GM19025 (cell line): ENCODE measurements at regions not wholly inside any gene's neighbourhood (a gene's known extent, or its start where the extent isn't known, plus 50 kb on each side); places are given as distances from the start of the nearest gene placed in this dataset.

Experiments
- ATAC-seq: cut with Tn5 transposase; IDR thresholded peaks from one replicate; pipeline ENCODE4 v1.9.1; 2021; ENCODE audit warnings: mild to moderate bottlenecking, low read depth, moderate library complexity; ENCODE audit not compliant: unreplicated experiment

DNA sequence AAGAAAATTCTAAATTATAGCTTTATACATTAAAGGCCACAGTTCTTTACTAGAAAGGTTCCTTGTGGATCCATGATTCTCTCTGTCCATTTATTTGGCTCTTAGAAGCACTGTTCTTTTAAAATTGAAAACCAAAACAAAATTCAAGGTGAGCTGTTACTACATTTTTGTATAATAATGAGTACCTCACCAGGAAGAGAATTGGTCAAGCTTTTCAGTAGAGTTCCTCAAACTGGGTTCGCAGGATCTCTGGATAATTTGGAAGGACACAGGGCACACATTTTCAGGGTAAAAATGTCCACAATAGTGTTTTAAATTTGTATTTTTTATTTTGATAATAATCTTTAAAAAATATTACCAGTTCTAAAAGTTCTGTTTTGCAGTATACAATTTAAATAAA, 93.0 kb downstream of the PPP1R3A start:
- ATAC-seq = no peak

DNA sequence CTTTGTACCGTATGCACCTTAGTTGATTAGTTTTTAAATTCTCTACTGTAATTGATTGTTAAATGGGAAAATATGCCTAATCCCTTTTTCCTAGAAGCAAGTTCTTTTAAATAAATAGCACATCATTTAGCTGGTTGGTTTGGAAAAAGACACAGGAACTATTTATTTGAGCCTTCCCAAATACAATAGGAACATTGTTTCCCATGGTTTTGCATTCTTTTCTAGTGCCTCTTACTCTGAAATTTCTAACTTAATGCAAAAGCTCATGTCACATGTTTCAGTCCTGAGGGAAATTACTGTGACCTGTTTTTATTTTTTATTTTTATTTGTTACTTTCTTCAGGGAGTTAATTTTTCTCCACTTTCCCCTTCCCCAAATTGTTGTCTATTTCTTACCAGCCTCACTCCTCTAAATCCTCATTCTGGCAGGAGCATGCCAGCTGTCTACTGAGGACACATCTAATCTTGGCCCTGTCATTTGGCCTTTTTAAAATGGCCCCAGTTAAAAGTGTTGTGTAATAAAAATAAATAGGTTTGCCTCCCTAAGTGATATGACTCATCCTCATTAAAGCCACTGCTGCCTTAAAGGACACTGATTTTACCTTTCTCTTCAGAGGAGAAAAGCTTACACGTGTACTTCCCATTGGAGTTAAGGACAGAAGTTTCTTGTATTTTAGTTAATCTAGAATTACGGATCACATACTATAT, 94.5 kb downstream of the PPP1R3A start:
- no peak for ATAC-seq

DNA sequence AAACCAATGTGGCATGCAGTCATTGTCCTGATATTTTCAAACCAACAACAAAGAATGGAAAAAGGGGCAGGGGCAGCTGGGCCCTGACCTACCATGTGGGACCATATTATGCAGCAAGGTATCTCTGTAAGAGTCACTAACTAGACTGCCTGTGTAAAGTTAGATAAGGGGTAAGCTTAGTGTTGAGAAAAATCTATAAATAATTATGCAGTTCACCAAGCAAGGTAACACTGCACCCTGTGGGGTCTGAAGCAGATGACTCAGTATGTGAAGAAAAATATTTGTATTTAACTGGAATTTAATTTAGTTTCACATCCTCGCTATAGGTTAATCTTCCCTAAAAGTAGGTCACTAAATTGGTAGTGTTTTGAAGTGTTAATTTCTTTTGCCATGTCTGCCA, 99.3 kb downstream of the PPP1R3A start:
- no peak for ATAC-seq

DNA sequence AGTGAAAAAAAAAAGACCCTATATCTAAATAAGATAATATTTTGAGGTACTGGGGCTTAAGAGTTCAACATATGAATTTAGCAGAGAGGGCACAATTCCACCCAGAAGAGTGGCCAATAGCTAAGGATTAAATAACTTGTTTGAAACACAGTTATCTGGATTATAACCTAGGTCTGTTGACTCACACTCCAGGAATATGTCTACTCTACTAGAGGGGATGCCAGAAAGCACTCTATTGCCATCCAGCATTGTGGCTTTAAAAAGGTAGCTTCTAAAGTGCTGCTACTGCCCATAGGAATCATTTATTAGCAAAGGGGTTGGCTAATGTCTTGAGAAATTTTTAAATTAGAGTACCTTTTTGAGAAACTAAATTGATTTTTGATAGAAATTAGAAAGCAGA, 102.2 kb downstream of the PPP1R3A start:
- no peak for ATAC-seq

DNA sequence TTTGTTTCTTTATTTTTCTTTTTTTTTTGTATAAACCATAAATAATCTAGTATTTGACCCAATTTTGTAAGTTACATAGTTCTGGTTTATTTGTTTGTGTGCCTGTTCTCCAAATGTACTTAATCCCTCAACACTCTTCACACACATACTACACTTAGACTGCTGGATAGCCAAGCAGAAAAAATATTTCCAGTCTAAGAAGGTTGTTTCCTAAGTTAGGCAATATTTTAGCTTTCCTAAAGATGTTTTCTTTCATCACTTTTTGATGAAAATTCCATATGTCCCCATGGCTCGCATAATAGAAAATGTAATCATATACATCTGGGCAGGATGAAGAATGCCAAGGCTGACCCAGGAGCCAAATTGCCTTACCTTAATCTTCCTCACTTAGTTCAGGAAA, 105.3 kb downstream of the PPP1R3A start:
- ATAC-seq = no peak

DNA sequence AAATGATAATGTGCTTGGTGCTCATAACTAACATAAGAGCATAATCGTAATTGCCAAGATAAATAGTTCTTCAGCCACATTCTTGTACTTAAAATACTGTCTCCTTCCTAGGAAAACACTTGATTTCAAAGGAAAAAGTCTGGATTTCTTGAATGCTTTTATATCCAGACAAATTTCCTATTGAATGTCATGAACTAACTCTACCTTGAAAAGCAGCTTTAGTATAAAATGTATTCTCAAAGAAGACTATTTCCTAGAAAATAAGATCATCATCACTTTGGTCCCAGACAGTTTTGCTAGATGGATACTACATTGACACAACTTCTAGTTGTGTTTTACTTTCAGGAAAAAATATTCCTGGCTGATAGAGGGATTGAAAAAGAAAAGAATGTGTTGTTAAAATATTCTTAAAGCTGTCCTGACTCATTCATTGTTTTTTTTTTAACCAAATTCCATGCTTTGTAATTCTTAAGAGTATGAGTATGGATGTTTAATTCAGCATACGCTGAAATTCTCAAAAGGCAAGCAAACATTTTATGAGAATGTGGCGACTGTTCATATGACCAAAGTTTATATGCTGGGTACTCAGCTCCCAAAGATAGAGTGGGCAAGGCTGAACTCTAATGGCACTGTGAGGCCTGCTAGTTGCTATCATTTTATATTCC, 106.1 kb downstream of the PPP1R3A start:
- no peak for ATAC-seq

DNA sequence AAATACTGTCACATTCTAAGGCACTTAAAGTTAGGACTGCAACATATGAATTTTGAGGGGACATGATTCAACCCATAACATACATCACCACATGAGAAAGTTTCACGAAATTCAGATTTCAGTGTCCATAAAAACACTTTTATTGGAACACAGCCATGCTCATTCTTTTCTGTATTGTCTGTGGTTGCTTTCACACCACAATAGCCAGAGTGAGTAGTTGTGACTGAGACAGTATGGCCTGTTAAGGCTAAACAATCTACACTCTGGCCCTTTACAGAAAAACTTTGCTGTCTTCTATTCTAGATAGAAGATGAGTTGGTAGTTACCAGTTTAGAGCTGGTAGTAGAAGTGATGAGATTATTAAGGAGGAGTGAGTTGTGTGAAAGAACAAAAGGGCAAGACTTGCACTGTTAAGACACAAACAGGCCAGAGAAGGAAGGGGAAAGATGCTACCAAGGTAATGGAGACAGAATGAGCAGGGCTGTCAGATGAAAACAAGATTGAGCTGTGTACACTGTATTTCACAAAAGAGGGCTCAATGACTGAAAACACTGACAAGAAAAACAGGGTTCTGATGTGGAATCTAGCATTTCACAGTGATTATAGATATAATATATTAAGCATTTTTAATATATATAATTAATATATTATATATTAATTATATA, 108.6 kb downstream of the PPP1R3A start:
- ATAC-seq = no peak

DNA sequence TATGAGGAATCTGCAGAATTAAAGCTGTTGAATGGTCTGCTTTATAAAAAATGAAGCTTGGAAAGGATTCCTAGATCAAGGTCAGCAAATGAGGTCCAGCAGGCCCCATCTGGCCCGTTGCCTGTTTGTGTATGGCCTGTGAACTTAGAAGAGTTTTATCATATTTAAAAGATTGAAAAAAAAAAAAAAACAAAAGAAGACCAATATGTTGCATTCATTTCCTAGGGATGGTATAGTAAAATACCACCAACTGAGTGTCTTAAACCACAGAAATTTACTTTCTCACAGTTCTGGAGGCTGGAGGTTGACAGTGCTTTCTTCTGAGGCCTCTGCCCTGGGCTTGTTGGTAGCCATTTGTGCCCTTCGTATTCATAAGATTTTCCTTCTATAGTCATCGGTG, 109.2 kb downstream of the PPP1R3A start:
- ATAC-seq = no peak

DNA sequence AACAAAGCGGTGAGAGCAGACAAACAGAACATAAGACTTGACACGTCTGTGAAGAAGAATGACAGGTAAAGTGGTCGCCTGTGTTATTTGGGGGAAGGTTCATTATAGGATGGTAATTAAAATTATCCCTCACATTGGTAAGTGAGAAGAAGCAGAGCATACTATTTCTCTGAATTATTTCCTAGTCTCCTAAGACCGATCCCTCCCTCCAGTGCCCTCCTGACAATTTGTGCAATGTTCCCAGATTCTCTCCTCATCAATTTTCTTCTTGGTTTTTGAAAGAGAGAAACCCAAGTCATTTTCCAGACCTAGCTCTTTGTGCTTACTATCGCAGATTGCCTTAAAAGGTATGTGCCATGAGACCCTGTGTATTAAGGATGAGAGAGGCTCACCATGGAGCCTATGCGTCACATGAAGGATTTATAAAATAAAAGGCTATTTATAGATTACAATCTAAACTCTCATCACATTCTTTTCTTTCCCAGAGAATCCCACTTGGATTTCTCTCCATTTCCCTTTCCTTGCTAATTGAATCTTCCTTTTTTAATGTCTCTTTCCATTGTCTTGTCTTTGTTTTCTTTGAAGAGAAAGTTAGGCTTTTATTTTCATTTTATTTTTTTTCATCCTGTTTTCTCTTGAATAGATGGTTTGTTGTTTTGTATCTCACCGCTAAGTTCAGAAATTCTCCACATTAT, 112.0 kb downstream of the PPP1R3A start:
- no peak for ATAC-seq

DNA sequence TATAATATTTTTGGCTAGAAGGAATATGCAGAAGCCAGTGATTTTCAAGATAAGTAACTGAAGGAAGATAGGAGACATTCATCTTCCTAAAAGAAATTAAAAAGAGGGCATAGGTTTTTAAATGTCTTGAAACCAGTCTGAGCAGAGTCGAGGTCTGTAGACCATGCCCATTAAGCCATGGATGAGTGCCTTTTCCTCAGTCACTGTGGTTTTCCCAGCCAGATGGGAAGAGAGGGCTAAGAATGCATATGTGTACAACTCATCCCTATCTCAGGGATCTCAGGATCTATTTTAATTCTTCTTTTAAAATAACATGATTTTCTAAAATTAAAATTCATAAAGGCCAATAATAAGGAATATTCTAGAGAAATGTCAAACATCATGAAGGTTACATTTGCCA, 112.8 kb downstream of the PPP1R3A start:
- no peak for ATAC-seq

DNA sequence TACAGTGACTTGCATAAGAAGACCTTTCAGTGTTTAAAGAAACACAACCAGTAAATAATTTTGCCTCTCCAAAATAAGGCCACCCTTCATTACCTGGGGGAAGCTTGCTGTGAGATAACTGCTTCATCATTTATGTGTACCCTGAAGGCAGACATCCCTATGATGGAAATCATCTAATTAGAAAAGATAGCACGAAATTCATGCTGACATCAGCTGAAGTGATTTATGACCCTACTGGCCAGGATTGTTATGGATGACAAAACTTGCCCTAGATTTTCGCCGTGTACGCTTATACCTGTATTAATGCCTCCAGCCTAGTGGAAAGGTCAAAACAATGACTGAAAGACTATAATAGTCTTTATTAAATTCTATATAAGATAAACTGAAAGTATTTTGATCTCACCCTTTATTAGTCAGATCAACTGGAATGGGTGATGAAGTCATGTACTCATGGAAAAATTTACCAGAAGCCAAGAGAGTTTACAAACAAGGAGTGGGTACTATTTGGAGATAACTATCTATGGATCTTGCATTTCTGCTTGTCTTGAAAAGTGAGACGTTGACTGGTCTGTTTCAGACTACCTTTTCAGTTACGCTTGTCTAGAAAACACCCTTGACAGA, 114.2 kb downstream of the PPP1R3A start:
- ATAC-seq = no peak

DNA sequence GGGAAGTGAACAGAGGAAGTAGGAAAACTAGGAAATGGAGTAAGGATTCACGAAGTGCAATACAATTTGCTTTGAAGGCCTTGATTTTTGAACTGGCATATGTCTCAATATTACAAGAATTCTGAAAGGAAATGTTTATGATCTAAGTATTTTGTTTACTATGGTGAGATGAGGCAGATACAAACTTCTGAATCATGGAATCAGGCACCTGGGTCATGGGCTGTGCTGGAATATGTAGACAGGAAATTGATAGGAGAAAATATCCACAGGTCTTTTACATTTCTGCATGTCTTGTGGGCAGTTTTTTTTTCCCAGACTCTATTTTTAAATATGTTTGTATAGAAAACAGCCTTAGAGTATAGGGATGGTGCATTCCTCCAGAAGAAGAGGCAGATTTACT, 117.1 kb downstream of the PPP1R3A start:
- no peak for ATAC-seq

DNA sequence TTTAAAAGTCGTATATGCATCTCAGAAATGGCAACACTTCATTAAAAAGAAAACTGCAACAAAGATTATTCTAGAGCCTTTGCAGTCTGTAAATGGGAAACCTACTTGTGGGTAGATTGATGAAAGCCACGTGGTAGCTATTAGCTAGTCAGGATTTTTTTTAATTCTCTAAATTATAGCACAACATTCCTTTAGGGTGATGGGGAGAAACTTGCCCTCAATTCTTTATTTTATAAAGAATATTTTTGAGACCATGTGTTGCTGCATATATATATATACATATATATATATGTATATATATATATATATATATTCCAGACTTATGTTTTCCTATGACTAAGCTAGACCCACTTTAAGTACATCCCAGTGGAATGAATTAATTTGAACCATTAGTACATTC, 118.0 kb downstream of the PPP1R3A start:
- no peak for ATAC-seq

DNA sequence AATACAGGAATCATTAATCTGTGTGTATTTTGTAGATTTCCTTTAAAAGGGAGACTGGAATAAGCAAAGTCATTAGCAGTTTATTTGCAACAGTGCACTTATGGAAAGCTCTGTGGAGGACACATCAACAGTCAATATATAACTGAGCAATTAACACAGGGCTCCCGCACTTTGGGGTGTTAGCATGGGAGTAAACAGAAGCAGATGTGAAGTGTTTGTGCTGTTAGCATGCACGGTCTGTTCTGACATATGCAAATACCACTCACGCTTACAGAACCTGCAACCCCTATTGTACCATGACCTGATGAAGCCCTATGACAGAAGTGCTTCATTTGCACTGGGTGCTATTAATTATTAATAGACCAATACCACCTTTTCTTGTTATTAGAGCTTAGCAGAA, 118.9 kb downstream of the PPP1R3A start:
- ATAC-seq = peak; percentile 99

DNA sequence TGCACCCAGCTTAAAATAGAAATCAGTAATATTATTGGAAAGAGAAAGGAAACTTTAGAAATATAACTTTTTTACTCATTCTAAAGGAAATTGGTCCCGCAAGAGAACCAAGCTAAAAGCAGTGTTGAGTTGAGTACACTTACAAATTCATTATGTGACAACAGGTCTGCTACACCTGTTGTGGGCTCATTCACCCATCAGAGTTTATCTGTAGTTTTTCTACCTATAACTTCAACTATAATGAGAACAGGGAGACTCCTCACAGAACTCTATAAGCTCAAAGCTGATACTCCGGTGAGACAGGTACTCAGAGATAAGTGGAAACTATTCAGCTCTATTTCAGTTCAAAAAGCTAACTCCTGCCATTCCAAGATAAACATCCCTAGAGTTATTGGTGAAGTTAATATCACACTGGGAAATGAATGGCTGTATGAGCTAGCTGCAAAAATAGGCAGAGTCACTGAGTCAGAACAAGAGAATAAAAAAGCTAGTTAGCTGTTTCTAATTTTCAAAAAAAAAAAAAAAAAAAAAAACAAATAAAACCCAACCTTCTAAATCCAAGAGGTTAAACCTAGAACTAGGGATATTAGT, 121.3 kb downstream of the PPP1R3A start:
- no peak for ATAC-seq

DNA sequence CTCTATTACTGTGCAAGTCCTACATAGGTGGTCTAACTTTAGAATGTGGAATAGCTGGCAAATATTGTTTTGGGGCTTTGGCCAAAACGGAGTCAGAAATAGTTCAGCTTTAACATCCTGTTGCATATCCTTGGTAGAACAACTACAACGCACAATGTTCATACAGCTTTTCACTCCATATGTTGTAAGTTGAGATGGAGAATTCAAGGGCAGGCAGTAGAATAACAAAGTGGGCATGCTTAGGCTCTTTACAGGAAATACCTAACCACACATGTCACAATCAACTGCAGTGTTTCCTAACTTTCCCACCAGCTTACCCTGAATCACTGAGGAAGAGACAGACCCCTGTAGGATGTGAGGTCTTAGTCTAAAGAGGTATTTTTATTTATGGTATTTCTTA, 122.3 kb downstream of the PPP1R3A start:
- ATAC-seq = no peak

DNA sequence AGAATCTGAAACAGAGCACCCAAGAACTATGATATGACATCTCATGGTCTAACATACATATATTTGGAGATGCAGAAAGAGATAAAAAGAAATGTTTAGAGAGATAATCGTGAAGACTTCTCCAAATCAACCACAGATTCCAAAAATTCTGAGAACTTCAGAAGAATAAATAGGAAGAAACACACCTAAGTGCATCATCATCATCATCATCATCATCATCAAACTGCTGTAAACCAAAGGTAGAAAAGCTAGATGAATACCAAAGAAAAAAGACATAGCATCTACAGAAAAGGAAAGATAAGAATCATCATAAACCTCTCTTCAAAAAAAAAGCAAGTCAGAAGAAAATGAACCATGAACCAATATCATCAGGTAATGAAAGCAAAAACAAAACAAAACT, 124.2 kb downstream of the PPP1R3A start:
- ATAC-seq = no peak

DNA sequence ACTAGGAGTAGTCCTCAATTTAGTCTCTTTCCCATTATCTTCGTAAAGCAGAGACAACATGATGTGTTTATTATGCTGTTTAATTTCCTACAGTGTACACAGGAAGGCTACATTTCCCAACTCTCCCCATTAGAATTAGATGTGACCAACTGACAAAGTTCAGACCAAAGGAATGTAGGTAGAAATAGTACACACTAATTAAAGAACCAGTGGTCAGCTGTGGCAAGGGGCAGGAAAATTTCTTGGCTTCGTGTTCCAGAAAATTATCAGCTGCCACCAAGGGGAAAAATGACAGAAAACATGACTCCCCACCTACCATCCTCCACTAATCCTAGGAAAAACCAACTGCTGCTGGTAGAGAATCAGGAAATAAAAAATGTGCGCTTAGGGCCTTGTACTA, 125.6 kb downstream of the PPP1R3A start:
- no peak for ATAC-seq

DNA sequence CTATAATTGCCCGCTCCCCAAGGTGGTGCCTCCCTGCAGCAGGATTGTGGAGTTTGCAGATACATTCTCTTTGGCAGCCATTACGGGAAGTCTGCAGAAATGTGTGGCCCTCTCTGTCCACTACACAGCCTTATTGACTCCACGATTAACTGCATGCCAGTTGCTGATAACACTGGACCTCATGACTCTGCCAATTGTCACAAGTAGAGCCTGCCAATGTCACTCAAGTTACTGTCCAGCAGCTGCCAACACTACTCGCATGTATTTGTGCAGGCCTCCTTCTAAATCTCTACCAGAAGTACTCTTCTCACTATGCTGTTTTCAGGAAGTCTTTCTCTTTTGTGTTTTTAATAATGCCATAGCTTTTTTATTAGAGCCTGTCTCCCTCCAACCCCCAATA, 128.8 kb downstream of the PPP1R3A start:
- ATAC-seq = no peak

DNA sequence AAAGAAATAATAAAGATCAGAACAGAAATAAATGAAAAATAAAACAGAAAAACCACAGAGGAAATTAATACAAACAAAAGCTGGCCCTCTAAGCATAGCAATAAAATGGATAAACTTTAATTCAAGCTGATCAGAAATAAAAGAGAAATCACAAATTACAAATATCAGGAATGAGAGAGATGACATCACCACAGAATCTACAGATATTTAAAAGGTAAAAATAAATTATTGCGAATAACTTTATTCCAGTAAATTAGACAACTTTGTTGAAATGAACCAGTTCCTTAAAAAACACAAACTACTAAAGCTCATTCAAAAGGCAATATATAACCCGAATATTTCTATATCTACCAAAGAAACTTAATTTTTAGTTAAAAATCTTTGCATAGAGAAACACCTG, 131.7 kb downstream of the PPP1R3A start:
- ATAC-seq = no peak

DNA sequence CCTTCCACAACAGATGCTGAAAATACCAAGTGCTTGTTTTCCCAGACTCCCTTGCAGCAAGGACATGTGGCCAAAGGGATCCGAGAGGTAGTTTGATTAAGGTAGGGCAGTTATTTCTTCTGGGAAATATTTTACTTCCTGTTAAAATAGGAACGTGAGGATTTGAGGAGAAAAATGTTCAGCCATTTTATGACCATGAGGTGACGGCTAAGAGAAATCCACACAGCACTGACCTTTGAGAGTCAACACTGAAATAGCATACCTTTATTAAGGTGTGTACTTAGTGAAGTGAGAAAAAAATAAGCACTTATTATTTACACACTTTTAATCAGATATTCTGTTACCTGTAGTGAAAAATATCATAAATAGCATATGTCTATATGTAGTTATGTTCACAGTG, 133.9 kb downstream of the PPP1R3A start:
- ATAC-seq = no peak
